ENCODE measurements at regions not wholly inside any gene's neighbourhood (a gene's known extent, or its start where the extent isn't known, plus 50 kb on each side); places are given as distances from the start of the nearest gene placed in this dataset.
"Not testable (repeated sequence)": the region's sequence is repeated elsewhere in the genome, so short reads cannot be mapped to it uniquely, and the experiment has no call there.

DNA sequence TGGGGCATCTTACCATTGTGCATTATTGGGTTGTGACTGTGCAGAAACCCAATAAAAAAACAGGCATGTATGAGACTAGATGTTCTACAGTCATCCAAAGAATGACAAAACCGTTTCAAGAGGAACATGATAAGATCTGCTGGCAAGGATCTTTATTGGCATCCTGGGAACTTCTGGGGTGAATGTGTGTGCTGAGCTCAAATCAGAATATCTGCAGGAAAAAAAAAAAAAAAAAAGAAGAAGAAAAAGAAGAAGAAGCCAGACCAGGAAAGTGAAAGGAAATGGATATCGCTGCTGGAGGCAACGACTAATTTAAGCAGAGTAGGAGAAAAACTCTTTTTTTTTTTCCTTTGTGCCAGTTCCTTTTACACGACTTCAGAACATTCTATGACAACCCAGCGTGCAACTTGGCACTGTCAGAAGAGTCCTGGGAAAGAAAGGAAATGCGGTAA, 484.2 kb upstream of the BOD1L1 start:
- DNase-seq (ENCODE audit: low read depth): peak; percentile 85

DNA sequence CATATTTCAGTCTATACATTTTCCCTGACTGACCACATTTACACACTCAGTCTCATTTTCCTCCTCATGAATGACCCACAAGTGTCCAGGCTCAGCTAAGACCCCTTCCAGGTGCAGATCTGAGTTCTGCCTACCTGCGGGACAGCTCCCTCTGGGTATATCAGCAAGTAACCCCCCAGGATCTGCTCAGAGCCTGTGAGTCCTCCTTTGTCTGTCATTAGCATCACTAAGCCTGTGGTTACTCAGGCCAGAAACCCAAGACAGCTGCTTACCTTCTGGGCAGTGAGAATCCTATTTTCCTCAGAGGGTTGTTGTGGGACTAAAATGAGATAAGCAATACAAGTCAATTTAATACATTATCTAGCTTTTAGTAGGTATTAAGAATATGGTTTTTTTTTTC, 487.6 kb upstream of the BOD1L1 start:
- no peak for DNase-seq (ENCODE audit: low read depth)

DNA sequence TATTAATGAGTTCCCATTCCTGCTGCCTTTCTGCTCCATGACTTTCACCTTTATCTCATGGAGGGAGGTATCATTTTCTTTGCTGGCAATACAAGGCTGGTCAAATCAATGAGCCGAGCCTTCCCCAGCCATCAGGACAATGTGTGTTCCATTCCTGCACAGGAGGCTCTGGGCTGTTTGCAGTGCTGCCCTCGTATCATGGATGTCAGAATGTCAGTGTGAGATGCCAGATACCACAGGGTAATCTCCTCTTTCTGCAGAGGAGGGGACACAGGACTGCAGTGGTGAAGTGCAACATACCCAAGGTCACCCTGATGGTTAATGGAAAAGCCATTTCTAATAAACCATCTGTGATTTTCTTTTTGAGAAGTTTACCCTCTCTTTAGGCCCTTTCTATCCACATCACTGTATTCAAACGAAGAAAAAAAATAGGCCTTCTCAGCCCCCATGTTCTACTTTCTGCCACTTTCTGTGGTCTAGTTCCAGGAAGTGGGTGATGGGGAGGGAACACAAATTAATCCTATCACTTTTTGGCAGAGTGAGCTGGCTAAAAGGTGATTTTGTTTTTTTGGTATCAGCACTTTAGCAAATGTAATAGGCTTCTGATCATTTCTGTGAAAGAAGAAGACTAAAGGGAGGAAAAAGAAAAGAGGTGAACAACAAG, 490.2 kb upstream of the BOD1L1 start:
- DNase-seq (ENCODE audit: low read depth): no peak

DNA sequence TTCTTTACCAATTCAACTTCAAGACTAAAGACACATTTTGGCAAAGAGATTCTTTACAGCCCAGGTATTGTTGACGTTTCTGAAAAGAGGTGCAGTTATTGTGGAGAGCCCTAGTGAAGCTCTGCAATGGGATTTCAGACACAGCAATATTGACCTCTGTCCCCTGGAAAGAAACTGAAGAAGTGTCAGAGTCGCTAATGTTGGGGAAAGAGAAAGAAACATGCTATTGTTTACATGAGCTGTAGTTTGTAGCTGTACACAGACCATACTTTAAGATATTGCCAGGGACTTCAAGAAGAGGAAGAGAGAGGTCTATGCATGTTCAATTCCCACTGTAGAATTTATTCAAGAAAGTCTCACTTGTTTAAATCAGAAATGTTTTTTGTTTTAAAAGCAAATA, 497.3 kb upstream of the BOD1L1 start:
- DNase-seq (ENCODE audit: low read depth): no peak

DNA sequence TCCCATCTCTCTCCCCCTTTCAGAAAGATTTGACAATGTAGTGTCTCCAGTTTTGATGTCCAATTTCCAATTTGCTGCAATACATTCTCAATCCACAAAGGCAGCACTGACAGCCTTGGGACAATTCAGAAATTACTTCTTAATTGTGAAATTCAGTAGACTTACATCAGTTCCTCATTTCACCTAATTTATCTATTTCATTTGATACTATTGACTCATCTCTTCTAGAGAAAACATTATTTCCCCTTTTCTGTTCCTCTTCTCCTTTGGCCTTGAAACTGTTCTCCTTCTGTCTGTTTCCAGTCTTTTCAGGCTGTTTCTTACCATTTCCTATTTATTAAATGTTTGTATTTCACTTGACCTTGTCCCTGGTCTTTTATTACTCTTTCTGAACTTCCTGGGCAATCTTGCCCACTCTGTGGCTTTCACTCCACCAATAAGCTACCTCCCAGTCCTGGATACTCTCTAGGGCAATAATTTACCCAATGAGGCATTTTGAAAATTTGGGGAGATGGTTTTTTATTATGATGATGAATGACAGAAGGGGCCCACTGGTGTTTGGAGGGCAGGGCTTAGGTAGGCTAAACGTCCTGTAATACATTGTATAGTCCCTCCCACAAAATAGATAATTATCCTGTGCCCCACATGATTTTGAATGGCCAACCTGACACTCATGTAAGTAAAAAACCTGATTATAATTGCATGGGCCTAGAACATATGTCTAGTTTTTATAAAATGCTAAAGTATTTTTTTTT, 498.0 kb upstream of the BOD1L1 start:
- DNase-seq (ENCODE audit: low read depth): no peak

DNA sequence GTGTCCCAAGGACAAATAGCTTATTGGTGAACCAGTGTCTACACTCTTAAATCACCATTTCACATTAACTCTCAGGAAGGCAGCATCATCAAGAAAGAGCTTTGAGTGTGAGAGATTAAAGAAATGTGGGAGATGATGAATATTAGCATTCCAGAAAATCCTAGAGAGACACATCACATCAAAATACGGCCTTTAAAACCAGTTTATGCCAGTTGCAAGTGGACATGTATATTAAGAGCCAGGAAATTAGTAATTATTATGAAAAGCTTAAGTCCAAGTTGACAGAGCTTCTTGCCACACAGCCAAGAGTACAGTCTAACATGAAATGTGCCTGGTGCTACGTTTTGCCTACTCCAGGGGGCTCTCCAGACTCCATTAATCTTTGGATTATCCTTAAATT, 503.0 kb upstream of the BOD1L1 start:
- DNase-seq (ENCODE audit: low read depth): no peak

DNA sequence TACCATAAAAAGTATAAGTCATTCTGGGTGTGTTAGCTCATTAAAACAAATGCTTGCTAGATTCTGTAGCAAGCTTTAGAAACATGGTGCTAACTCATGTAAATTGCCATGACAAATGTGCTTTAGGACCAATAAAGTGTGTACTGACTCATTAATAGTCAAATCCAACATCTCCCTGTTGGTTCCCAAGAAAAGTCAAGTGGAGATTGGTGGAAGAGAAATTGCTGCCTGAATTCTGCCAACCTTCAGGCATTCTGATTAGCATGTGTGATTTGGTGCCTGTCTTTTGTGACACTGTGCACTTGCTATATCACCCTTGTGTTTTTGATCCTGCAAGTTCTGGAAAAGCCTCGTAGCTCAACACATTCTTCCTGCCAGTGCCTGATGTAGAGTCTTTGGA, 503.8 kb upstream of the BOD1L1 start:
- no peak for DNase-seq (ENCODE audit: low read depth)

DNA sequence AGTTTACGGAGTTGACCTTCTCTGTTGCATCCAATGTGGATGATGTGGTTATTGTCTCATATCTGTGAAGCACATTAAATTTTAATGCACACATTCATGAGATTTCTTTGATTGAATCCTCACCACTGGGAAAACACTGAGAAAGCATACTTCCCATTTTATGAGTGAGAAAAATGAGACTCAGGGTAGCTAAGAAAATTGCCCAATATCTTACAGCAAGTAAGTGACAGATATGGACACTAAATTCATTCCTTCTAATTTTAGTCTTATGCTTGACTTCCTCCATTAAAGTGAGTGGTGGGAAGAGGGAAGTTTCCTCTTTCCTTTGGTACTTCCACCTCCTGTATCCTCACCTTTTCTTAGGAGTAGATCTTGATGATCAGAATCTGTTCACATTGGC, 504.8 kb upstream of the BOD1L1 start:
- no peak for DNase-seq (ENCODE audit: low read depth)

DNA sequence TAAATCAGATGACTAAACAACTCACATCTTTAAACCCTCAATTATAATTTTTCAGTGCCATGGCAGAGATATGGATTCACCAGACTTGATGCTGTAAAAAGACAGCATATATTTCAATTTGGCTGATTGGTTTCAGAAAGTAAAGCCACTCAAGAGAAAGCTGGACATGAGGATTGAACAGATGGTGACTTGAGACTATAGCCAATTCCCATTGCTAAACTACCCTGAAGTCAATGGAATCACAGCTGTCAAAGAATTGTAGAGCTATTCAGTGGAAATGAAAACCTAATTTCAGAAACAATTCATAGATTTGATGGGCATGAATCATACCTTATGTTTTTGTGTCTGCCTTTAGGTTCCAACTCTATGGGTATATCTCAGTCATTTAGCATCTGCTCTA, 510.6 kb upstream of the BOD1L1 start:
- DNase-seq (ENCODE audit: low read depth): no peak

DNA sequence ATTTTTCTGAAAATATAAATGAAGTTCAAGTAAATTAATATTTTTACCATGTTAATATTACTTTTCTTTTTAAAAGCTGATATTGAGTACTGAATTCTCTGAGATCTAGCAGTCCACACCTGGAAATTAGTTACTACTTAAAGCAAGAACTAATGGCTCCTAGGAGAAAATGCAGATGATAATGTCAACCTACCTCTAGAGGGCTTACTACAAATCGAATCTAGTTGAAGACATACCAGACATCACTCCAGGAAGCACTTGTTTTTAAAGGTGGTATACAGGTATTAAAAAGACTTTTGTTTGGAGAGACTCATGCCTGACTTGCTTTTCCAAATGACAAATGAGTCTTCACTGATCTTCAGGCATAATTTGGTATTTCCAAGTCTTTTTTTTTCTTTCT, 516.4 kb upstream of the BOD1L1 start:
- no peak for DNase-seq (ENCODE audit: low read depth)

DNA sequence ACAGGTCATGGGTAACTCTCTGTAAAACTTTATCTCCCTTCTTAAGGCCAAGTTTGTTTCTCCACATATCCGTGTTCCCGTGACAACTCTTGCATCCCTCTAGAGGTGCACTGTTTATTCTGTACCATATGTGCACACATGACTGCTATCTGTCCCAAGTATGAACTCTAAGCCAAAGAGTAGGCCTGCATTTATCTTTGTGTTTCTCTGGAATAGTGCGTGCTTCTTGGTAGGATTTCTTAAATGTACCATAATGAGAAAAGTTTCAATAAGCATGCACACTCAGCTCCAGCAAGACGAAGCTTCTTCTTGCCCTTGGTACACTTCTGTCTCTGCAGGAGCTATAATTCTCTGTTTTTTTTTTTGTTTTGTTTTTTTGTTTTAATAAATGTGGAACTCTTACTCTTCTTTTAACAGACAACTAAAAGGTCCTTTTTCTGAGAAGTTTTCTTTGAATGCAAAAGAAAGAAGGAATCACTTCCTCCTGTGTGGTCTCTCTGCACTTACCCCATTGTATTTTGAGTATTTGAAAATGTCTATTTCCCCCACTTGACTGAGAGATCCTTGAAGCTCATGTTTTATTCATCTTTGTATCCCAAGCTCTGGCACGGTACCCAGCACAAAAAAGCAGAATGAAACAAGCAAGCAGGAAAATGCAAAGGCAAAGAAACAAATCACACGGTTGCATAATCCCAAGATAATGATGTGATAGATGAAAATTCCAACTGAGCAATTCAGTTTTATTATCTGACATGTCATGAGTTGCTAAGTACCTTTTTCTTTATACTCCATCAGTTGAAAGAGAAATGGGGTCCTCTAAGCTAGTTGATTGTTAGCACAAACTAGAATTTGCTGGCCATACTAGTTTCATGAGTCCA, 521.9 kb upstream of the BOD1L1 start:
- no peak for DNase-seq (ENCODE audit: low read depth)

DNA sequence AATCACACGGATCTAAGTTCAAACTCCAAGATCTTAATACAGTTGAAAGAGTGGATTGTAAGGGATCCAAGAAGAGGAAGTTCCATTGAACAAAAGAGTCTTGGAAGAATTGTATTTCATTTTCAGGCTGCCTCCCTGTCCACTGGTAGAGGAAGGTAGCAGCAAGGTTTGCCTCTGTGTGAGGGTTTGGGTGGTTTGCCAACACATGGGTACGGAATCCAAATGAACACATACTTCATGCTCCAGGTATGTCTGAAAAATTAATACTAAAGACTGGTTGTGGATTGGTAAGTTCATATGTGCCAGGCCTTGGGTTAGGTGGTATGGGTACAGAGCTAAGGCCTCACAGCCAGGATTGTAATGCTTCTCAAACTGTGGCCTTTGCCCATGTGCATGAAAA, 523.6 kb upstream of the BOD1L1 start:
- DNase-seq (ENCODE audit: low read depth): peak; percentile 46

DNA sequence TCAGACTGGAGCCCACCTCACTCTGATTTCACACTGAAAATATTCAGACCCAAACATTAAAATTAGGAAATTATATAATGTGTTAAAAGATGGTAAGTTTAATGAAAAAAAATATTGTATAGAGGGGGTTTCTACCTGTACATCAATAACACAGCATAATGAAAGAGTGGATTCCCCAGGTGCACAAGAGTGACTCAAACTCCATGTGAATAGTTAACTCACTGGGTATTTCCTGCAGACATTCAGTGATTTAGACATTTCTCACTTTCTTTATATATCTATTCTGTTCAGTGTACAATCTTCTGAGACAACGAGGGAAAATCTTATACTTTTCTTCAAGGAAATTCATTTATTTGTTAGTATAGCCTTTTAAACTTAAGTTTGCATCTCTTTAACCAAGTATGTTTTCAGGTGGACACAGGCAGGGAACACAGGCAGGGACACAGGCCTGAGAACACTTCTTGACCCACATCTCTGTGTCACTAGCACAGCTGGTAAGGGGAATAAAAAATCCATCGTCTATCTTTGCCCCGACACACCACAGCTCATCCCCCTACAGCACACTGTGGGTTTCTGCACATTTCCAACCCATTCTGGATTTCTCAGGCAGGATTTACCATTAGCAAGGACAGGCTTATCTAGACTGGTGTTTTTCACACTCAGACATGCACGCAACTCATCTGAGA, 525.5 kb upstream of the BOD1L1 start:
- no peak for DNase-seq (ENCODE audit: low read depth)

DNA sequence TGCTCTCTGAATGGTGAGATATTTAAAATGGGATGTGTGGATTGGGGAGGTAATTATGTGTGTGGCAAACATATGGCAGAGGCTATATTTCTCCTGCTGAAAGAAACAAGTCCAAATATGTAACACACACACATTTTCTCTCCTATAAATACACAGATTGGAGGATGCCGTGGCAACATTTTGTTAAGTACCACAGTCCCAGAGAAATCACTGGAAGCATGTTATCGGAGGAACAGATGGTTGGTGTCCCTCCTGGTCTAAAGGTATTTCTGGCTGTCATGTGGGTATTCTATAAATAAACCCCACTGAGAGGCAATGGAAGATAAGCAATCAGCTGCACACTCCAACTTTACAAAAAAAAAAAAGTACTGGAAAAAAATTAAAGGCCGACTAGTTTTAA, 528.3 kb upstream of the BOD1L1 start:
- DNase-seq (ENCODE audit: low read depth): no peak

DNA sequence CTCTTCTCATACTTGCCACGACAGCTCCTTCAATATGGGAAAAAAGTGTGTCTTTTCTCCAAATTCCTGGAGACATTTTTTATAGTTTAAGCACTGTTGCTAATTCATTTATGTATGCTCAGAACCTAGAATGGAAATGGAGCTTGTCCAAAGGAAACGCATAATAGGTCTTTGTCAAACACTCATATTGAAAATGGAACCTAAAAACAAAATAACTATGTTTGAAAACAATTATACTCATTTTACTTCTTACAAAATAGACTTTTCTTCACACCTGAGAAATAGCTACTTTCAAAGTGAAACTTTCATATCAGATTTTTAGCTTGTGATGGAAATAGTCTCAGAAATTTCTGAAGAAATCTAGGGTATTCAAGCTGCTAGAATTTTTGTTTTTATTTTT, 529.7 kb upstream of the BOD1L1 start:
- no peak for DNase-seq (ENCODE audit: low read depth)

DNA sequence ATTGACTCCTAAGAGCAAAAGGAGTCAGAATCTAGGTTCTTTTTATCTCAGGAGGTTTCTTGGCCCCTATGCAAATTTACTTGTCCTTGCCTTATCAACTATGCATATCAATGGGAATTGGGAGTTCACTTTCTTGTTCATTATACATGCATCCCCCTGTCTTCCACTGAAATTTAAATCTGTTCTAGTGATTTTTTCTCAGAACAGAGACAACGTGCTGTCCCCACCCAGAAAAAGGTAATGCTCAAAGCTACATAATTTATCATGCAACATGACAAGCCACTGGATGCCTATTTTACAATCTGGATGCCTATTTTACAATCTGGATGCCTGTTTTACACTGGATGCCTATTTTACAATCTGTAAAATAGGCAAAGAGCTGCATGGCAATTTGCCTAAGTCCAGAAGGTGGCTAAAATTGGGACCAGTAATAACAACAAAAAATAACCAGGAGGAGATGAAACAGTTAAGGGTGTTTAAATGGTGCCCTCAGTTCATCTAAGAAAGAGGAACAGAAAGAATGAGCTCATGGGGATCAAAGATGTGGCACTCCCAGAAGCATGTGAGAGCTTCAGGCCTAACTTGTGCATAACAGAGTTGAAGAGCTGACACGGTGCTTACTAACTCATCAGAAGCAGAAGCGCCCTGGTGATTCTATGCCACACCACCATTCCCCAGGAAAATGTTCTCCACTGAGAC, 537.8 kb upstream of the BOD1L1 start:
- no peak for DNase-seq (ENCODE audit: low read depth)

DNA sequence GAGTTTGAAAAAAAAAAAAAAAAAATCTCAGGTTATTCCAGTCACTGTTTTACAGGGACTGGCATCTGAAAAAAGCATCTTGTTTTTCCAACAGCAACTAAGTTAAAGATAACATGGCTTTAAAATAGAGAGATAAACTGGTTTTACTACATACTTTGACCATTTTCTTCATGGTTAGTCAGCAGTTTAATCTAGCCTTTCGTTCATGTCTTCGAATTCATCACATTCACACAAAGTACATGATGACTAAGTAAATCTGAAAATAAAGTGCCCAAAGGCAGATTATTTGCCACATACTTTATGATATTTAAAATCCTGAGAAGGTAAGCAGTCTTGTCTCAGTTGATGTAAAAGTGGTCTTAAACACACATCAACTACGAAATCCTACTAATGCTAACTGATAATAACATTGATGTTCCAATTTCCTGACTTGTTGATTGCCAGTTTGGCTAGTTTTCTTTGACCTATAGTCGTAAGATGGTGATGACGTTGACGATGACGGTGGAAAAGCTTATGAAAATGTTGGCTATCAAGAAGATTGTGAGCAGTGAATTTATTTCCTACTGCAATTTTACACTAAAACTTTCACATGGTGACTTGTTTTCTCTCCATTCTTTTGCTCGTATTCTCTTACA, 540.5 kb upstream of the BOD1L1 start:
- DNase-seq (ENCODE audit: low read depth): no peak

DNA sequence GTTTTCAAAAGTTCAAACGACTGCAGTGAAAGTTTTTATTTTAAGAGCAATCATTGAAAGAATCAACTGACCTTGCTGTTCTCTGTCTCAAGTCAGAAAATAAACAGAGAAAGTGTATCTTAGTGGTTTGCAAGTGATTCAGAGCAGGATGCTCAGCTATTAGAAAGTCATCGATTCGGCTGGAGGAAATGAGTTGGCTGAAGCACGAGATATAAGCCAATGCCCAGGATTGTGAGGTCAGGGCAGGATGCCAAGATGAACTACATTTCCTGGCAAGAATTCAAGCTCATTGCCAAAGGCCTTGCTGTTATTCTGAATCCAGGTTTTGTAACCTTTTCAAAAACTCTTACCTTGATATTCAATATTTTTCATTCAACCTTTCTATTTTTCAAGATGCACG, 541.4 kb upstream of the BOD1L1 start:
- peak; percentile 94 for DNase-seq (ENCODE audit: low read depth)

DNA sequence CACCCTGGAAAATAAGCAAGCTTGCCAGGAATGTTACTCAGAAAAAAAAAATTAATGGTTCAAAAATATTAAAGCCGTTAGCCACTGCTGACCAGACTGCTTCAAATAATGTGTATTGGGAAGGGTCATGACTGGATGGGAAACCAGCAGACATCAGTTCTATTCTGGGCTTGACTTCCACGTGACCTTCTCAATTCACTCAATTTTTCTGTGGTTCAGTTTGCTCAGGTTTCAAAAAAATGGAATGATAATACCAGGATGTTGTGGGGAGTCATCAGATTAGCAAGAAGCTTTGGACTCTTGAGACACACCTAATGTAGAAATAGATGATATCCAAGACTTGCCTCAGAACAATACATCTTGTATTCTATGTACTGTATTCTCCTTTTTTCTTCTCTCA, 541.9 kb upstream of the BOD1L1 start:
- peak; percentile 43 for DNase-seq (ENCODE audit: low read depth)

DNA sequence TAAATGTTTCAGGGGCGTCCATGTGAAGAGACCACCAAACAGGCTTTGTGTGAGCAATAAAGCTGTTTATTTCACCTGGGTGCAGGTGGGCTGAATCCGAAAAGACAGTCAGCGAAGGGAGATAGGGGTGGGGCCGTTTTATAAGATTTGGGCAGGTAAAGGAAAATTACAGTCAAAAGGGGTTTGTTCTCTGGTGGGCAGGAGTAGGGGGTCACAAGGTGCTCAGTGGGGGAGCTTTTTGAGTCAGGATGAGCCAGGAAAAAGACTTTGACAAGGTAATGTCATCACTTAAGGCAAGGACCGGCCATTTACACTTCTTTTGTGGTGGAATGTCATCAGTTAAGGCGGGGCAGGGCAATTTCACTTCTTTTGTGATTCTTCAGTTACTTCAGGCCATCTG, 542.4 kb upstream of the BOD1L1 start:
- DNase-seq (ENCODE audit: low read depth): not testable (repeated sequence)

DNA sequence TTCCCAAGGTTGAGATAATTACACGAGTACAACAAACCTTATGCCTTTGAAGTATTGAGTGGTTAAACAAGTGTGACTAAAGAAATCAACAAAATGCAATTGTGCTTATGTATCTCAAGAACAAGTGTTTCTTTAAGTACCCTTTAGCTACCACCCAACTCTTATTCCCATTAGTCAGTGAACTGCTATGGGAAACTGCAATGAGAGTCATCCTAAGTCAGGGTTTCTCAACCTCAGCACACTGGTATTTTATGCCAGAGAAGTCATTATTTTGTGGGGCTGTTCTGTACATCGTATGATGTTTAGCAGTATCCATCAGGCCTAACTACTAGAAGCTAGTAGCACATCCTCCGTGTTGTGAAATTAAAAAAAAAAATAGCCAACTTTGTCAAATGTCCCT, 549.1 kb upstream of the BOD1L1 start:
- DNase-seq (ENCODE audit: low read depth): no peak
